ENCODE measurements at regions not wholly inside any gene's neighbourhood (a gene's known extent, or its start where the extent isn't known, plus 50 kb on each side); places are given as distances from the start of the nearest gene placed in this dataset.

DNA sequence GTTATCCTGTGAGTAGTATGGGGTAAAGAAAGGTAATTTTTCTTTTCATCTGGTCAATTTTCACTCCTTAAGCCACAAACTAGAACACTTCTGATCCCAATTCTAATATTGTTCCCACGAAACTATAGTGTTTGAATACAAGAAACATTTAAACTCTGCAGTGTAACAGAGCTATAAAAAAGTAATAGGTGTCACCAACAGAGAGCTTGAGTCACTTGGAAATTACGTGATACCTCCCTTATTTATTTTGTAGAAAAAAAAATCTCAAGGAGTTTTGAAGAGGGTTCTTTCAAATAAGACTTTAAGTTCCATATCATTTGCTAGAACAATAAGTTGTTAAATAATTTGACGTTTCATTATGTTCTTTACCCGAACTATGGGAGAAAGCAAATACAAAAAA lies 959.4 kb downstream of the JRKL start:
- POLR2A ChIA-PET (ENCODE audit: unreplicated experiment) = no interaction called here
- Histone ChIP-seq H3K4me2 (no peak overlapping the region), H3F3A (ENCODE audit: insufficient read depth, low read depth) (no peaks in the 10 kb centered on the region), H3K4me1 (replicated peaks; ENCODE audit: insufficient read depth) (no peaks in the 10 kb centered on the region), H3K27ac (no peak overlapping the region), H4K20me1 (ENCODE audit: insufficient read depth) (no peaks in the 10 kb centered on the region), H3K27me3 (ENCODE audit: insufficient read depth, low read depth) (no peaks in the 10 kb centered on the region), H2AFZ (no peak overlapping the region), H3K9me3 (ENCODE audit: insufficient read depth, low read depth) (no peaks in the 10 kb centered on the region), H3K9me2 (ENCODE audit: insufficient read depth) (0 out of 2 replicates have a peak, but pooled peaks cover 3% of the 10 kb centered on the region), H3K4me3 (no peak overlapping the region), H3K79me2 (ENCODE audit: low read depth) (no peaks in the 10 kb centered on the region), H3K36me3 (ENCODE audit: low read depth) (no peaks in the 10 kb centered on the region)
- intact Hi-C loops (cut with micrococcal nuclease; ENCODE audit: unreplicated experiment) = no loop called here
- TF ChIP-seq, protein P1, sequence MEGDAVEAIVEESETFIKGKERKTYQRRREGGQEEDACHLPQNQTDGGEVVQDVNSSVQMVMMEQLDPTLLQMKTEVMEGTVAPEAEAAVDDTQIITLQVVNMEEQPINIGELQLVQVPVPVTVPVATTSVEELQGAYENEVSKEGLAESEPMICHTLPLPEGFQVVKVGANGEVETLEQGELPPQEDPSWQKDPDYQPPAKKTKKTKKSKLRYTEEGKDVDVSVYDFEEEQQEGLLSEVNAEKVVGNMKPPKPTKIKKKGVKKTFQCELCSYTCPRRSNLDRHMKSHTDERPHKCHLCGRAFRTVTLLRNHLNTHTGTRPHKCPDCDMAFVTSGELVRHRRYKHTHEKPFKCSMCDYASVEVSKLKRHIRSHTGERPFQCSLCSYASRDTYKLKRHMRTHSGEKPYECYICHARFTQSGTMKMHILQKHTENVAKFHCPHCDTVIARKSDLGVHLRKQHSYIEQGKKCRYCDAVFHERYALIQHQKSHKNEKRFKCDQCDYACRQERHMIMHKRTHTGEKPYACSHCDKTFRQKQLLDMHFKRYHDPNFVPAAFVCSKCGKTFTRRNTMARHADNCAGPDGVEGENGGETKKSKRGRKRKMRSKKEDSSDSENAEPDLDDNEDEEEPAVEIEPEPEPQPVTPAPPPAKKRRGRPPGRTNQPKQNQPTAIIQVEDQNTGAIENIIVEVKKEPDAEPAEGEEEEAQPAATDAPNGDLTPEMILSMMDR (conservative IDR thresholded peaks at IDR 0.05) = no peak
- TF ChIP-seq EZH2 (IDR thresholded peaks at IDR 0.05; ENCODE audit: low read depth) = no peak
- CTCF ChIA-PET = no interaction called here
- no peak for DNase-seq
- no TSS peak for BruUV-seq (replicated peaks)

DNA sequence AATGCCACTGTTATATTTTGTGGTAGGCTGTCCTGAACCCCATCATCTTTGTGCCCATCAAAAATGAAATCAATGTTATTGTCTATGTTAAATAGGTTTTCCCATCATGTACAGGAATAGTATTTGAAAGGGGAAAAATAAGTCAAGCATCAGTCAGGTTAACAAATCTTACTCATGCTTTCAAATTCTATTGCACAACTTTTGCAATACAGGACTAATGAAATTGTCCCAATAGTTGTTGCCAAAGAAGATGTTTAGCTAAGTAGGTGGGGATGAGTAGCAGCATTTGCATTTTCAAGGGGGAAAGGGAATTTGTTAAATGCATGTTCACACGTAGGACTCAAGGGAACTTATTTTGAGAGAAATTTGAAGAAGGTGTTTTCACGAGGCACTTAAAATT lies 962.1 kb downstream of the JRKL start:
- no peaks in the 10 kb centered on the region for H4K20me1 ChIP-seq (ENCODE audit: insufficient read depth)
- 0 out of 2 replicates have a peak, but pooled peaks cover 3% of the 10 kb centered on the region for H3K9me2 ChIP-seq (ENCODE audit: insufficient read depth)
- TF ChIP-seq EZH2 (IDR thresholded peaks at IDR 0.05; ENCODE audit: low read depth) = no peak
- TF ChIP-seq, protein P1 (conservative IDR thresholded peaks at IDR 0.05) = no peak
- no peak overlapping the region for H3K4me2 ChIP-seq
- intact Hi-C loops (cut with micrococcal nuclease; ENCODE audit: unreplicated experiment) = no loop called here
- ChIA-PET POLR2A (ENCODE audit: unreplicated experiment) (no interaction called here), CTCF (no interaction called here)
- H3K4me3 ChIP-seq = no peak overlapping the region
- DNase-seq = no peak
- H3K9me3 ChIP-seq (ENCODE audit: insufficient read depth, low read depth) = no peaks in the 10 kb centered on the region
- H3K27me3 ChIP-seq (ENCODE audit: insufficient read depth, low read depth) = no peaks in the 10 kb centered on the region
- no peaks in the 10 kb centered on the region for H3K36me3 ChIP-seq (ENCODE audit: low read depth)
- BruUV-seq (replicated peaks) = no TSS peak
- no peak overlapping the region for H3K27ac ChIP-seq
- no peaks in the 10 kb centered on the region for H3F3A ChIP-seq (ENCODE audit: insufficient read depth, low read depth)
- H3K79me2 ChIP-seq (ENCODE audit: low read depth) = no peaks in the 10 kb centered on the region
- no peaks in the 10 kb centered on the region for H3K4me1 ChIP-seq (replicated peaks; ENCODE audit: insufficient read depth)
- no peak overlapping the region for H2AFZ ChIP-seq

DNA sequence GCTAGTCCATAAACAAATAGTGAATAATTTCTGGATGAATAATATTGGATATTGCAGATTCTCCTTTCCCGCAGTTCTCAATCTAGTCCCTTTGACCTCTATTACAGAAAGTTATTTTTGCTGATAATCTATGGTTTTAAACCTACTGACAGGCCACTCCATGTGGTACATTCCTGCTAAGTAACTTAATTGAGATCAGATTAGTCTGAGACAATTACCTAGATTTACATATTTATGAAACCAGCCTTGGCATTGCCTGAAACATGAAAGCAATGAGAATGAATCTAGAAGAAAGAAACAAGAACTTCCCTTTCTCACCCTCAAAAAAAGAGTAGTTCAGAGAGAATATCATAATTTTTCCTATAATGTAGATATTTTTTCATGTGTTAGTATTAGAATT lies 964.2 kb downstream of the JRKL start:
- H3K27me3 ChIP-seq (ENCODE audit: insufficient read depth, low read depth) = no peaks in the 10 kb centered on the region
- H3K27ac ChIP-seq = no peak overlapping the region
- no peaks in the 10 kb centered on the region for H3F3A ChIP-seq (ENCODE audit: insufficient read depth, low read depth)
- H3K9me3 ChIP-seq (ENCODE audit: insufficient read depth, low read depth) = no peaks in the 10 kb centered on the region
- no peaks in the 10 kb centered on the region for H3K79me2 ChIP-seq (ENCODE audit: low read depth)
- H3K36me3 ChIP-seq (ENCODE audit: low read depth) = no peaks in the 10 kb centered on the region
- H4K20me1 ChIP-seq (ENCODE audit: insufficient read depth) = no peaks in the 10 kb centered on the region
- TF ChIP-seq EZH2 (IDR thresholded peaks at IDR 0.05; ENCODE audit: low read depth) = no peak
- TF ChIP-seq, protein P1 (conservative IDR thresholded peaks at IDR 0.05) = no peak
- no peak for DNase-seq
- H2AFZ ChIP-seq = no peak overlapping the region
- H3K9me2 ChIP-seq (ENCODE audit: insufficient read depth) = 0 out of 2 replicates have a peak, but pooled peaks cover 3% of the 10 kb centered on the region
- intact Hi-C loops (cut with micrococcal nuclease; ENCODE audit: unreplicated experiment) = no loop called here
- ChIA-PET CTCF (no interaction called here), POLR2A (ENCODE audit: unreplicated experiment) (no interaction called here)
- no peak overlapping the region for H3K4me2 ChIP-seq
- no peak overlapping the region for H3K4me3 ChIP-seq
- no TSS peak for BruUV-seq (replicated peaks)
- H3K4me1 ChIP-seq (replicated peaks; ENCODE audit: insufficient read depth) = no peaks in the 10 kb centered on the region

Data from PC-9 (cell line).